ENCODE measurements at regions not wholly inside any gene's neighbourhood (a gene's known extent, or its start where the extent isn't known, plus 50 kb on each side); places are given as distances from the start of the nearest gene placed in this dataset.

DNA sequence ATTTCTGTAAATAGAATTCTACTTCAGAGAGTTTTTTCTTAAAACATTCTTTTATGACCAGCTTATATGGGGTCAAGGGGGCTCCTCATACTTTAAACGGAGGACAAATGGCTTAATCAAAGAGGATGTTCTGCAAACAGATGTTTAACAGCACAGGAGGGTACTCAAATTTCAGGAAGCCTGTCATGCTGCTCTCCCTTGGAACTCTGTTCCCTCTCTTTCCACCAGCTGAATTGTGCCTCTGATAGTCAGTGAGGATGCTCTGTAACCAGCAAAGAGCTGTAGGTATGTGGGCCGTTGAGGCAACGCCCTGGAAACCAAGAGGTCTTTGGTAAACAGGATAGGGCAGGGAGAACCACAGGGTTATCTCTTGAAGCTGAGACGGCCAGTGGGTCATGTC lies 161.1 kb downstream of the C5orf15 start:
- Histone ChIP-seq H3K27ac (ENCODE audit: low read depth, low read length, poor library complexity, severe bottlenecking) (no peak overlapping the region), H3K4me1 (ENCODE audit: insufficient read depth, low read length, poor library complexity, severe bottlenecking) (no peaks in the 10 kb centered on the region), H3K9me2 (ENCODE audit: insufficient read depth, low read length) (no peaks in the 10 kb centered on the region), H2AFZ (ENCODE audit: low read length) (no peak overlapping the region), H4K20me1 (ENCODE audit: insufficient read depth, low read length) (no peaks in the 10 kb centered on the region), H3K4me2 (ENCODE audit: low read length) (no peak overlapping the region), H3K79me2 (ENCODE audit: insufficient read depth, low read depth, low read length) (no peaks in the 10 kb centered on the region), H3K4me3 (ENCODE audit: low read depth, low read length, poor library complexity, severe bottlenecking) (no peak overlapping the region), H3K9me3 (ENCODE audit: low read length) (no peaks in the 10 kb centered on the region), H3K36me3 (ENCODE audit: insufficient read depth, low read length) (no peaks in the 10 kb centered on the region)
- no TSS peak for BruUV-seq (replicated peaks)
- CTCF ChIA-PET (ENCODE audit: unreplicated experiment): interaction anchor here (0.5 kb wide), 1 partner anchor 10 kb away, joined by 3 read pairs; no protein-coding TSS in a partner anchor
- no peak for DNase-seq (ENCODE audit: low spot score)
- POLR2A ChIA-PET: no interaction called here
- intact Hi-C loops (cut with micrococcal nuclease; ENCODE audit: unreplicated experiment): no loop called here
- TF ChIP-seq, protein P1, sequence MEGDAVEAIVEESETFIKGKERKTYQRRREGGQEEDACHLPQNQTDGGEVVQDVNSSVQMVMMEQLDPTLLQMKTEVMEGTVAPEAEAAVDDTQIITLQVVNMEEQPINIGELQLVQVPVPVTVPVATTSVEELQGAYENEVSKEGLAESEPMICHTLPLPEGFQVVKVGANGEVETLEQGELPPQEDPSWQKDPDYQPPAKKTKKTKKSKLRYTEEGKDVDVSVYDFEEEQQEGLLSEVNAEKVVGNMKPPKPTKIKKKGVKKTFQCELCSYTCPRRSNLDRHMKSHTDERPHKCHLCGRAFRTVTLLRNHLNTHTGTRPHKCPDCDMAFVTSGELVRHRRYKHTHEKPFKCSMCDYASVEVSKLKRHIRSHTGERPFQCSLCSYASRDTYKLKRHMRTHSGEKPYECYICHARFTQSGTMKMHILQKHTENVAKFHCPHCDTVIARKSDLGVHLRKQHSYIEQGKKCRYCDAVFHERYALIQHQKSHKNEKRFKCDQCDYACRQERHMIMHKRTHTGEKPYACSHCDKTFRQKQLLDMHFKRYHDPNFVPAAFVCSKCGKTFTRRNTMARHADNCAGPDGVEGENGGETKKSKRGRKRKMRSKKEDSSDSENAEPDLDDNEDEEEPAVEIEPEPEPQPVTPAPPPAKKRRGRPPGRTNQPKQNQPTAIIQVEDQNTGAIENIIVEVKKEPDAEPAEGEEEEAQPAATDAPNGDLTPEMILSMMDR (conservative IDR thresholded peaks at IDR 0.05; ENCODE audit: low read length): no peak
- TF ChIP-seq EZH2phosphoT487 (IDR thresholded peaks at IDR 0.05; ENCODE audit: borderline replicate concordance, low read depth, low read length): no peak

DNA sequence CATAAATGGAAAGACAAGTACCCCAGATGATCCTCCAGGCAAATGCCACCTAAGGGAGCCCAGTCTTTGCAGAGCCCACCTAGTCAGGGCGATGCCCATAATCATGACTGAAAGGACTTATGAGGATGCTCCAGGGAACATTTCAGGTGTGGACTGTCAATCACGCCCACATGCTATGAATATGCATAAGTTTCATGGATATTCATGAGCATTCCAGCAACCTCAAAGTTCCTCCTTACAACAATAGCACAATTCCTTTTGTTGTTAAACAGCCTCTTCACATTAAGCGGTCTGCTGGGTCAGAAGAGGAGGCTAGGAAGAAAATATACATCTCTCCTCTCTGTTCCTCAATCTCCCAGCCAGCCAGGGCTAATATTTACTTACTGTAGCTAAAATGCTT lies 161.6 kb downstream of the C5orf15 start:
- H3K36me3 ChIP-seq (ENCODE audit: insufficient read depth, low read length): no peaks in the 10 kb centered on the region
- no peak overlapping the region for H3K4me2 ChIP-seq (ENCODE audit: low read length)
- POLR2A ChIA-PET: no interaction called here
- H3K4me1 ChIP-seq (ENCODE audit: insufficient read depth, low read length, poor library complexity, severe bottlenecking): no peaks in the 10 kb centered on the region
- H3K9me2 ChIP-seq (ENCODE audit: insufficient read depth, low read length): no peaks in the 10 kb centered on the region
- no peak overlapping the region for H3K4me3 ChIP-seq (ENCODE audit: low read depth, low read length, poor library complexity, severe bottlenecking)
- no peaks in the 10 kb centered on the region for H4K20me1 ChIP-seq (ENCODE audit: insufficient read depth, low read length)
- DNase-seq (ENCODE audit: low spot score): no peak
- intact Hi-C loops (cut with micrococcal nuclease; ENCODE audit: unreplicated experiment): no loop called here
- BruUV-seq (replicated peaks): no TSS peak
- no peak overlapping the region for H3K27ac ChIP-seq (ENCODE audit: low read depth, low read length, poor library complexity, severe bottlenecking)
- TF ChIP-seq, protein P1 (conservative IDR thresholded peaks at IDR 0.05; ENCODE audit: low read length): no peak
- TF ChIP-seq EZH2phosphoT487 (IDR thresholded peaks at IDR 0.05; ENCODE audit: borderline replicate concordance, low read depth, low read length): no peak
- no peaks in the 10 kb centered on the region for H3K79me2 ChIP-seq (ENCODE audit: insufficient read depth, low read depth, low read length)
- no peaks in the 10 kb centered on the region for H3K9me3 ChIP-seq (ENCODE audit: low read length)
- no peak overlapping the region for H2AFZ ChIP-seq (ENCODE audit: low read length)
- CTCF ChIA-PET (ENCODE audit: unreplicated experiment): no interaction called here

DNA sequence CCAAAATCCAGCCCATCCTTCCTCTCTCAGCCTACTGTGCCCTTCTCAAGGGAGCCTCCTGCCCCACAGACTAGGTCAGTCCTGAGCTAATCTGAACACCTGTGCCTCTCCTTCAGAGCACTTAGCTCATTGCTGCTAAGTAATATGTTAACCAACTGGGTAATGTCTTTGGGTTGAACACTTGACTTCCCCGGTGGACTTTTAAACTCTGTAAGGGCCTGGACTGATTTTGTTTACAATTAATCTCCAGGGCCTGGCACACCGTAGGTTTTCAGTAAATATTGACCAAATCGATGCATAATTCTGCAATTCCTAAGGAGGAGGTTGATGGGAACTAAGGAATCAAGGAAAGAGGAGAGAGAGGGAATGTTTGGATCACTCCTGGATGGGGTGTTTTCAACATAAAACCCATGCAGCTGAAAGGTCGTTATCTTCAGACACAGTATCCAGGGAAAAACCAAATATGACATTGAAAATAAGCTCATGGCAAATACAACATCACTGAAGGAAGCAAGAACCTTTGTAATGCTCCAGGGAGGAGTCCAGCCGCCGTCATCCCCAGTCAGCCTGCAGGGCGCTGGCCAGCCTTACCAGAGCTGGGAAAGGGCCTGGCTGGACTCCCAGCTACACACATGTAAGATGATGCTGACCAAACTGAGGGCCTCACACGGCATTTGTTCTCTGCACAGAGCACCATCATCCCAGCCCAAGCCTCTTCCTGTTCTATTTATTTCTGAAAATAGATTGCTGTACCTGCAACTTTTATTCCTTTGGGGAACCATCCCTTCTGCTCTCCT lies 166.3 kb downstream of the C5orf15 start:
- Histone ChIP-seq H2AFZ (ENCODE audit: low read length) (no peak overlapping the region), H3K4me2 (ENCODE audit: low read length) (no peak overlapping the region), H3K27ac (ENCODE audit: low read depth, low read length, poor library complexity, severe bottlenecking) (no peak overlapping the region), H3K4me3 (ENCODE audit: low read depth, low read length, poor library complexity, severe bottlenecking) (no peak overlapping the region), H3K9me3 (ENCODE audit: low read length) (no peaks in the 10 kb centered on the region), H4K20me1 (ENCODE audit: insufficient read depth, low read length) (no peaks in the 10 kb centered on the region), H3K4me1 (ENCODE audit: insufficient read depth, low read length, poor library complexity, severe bottlenecking) (no peaks in the 10 kb centered on the region), H3K9me2 (ENCODE audit: insufficient read depth, low read length) (no peaks in the 10 kb centered on the region), H3K36me3 (ENCODE audit: insufficient read depth, low read length) (no peaks in the 10 kb centered on the region), H3K79me2 (ENCODE audit: insufficient read depth, low read depth, low read length) (no peaks in the 10 kb centered on the region)
- DNase-seq (ENCODE audit: low spot score): no peak
- CTCF ChIA-PET (ENCODE audit: unreplicated experiment): interaction anchor here (0.5 kb wide), 1 partner anchor 220 kb away, joined by 3 read pairs; no protein-coding TSS in a partner anchor
- no TSS peak for BruUV-seq (replicated peaks)
- no peak for TF ChIP-seq EZH2phosphoT487 (IDR thresholded peaks at IDR 0.05; ENCODE audit: borderline replicate concordance, low read depth, low read length)
- intact Hi-C loops (cut with micrococcal nuclease; ENCODE audit: unreplicated experiment): no loop called here
- POLR2A ChIA-PET: no interaction called here

All from OCI-LY7 (cell line).